Fibroblast of skin of abdomen (primary cell): ENCODE measurements at regions not wholly inside any gene's neighbourhood (a gene's known extent, or its start where the extent isn't known, plus 50 kb on each side); places are given as distances from the start of the nearest gene placed in this dataset.
A peak's percentile ranks its signal among the peaks of the same experiment; 100 is the strongest.
"Not testable (repeated sequence)": the region's sequence is repeated elsewhere in the genome, so short reads cannot be mapped to it uniquely, and the experiment has no call there.

Source experiments
- DNase-seq: peaks from one replicate; pipeline ENCODE4 v3.0.0-alpha.2; 2013

DNA sequence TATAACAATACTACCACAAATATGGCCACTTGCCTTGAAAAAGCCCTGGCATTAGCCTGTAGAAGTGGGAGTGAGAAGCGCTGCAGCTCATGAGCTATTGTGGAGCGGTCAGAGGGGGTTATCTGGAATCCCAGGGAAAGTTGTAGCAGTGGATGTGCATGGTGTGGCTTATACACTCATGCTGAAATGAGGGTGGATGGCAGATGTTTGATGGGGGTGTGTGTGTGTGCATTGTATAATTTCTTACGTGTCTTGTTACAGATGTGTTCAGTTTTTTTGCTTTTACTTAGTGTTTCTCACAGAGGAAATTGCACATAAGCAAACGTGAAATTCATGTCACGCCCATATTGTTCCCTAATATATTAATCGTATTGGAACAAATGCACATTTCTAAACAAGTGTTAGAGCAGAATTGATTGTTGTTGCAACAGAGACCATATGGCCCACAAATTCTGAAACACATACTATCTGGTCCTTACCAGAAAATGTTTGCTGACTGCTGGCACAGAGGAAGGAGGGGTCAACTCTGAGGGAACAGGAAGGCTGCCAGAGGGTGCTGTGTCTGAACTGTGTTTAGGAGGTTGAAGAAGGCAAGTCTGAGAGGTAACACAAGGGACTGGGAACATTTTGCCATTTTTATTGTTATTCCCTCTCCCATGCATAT, 200.0 kb upstream of the CFAP20DC start:
- no peak for DNase-seq

GRCh38 chr3:59249004-59249403, 199.2 kb upstream of the CFAP20DC start:
- no peak for DNase-seq

- peak; percentile 61 for DNase-seq
Measured at GRCh38 chr3:59247402-59247841, 197.6 kb upstream of the CFAP20DC start.

DNA sequence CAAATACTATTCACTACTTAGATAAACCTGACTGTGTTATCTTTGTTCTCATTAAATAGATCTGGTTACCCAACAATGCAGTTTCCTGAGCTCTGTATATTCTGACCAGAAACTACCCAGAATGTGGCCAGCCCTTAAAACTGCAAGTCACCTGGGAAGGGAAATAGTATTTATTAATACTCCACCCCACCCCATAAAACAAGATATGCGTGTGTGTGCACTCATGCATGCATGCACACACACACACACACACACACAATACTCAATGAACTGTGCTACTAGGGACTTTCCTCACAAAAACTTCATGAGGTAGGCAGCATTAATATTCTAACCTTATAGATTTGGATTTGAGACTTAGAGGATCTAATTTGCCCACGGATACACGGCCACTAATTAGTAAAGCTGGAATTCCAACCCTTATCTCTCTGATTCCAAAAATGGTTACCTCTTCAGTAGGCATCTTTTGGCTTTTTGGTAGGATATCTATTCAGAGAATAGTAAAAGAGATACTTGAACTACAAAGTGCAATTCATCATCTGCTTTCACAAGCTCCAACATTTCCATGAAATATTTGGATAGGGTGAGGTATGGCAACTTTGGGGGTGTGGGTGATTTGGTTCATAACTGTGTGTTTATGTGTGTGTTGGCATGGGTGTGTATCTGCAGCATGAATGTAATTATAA, 197.0 kb upstream of the CFAP20DC start:
- DNase-seq = no peak

- DNase-seq = peak; percentile 80
Measured at GRCh38 chr3:59245859-59246501, 196.2 kb upstream of the CFAP20DC start.

DNA sequence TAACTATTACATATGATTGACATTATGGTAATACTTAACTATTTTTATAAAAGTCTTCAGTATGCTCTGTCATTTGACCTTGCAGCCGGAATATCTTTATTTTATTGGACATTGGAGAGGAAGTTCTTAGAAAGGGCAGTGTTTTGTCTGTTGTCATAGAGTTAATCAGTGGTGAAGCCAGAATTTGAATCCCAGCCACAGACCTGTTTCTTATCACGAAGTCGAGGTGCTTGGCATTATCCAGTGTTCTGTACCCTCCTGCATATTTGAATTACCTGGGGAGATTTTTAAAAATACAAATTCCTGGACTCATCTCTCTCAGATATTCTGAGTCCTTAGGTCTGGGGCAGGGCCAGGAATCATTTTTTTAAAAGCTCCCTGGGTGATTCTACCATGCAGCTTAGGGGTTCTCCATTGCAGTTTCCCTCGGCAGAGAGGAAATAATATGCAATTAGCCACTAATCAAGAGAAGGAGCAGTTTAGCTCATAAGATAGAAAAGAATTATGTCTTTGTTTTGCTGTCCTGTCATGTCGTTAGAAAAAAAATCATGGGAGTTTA, 195.6 kb upstream of the CFAP20DC start:
- no peak for DNase-seq

GRCh38 chr3:59244343-59244742, 194.5 kb upstream of the CFAP20DC start:
- no peak for DNase-seq

DNA sequence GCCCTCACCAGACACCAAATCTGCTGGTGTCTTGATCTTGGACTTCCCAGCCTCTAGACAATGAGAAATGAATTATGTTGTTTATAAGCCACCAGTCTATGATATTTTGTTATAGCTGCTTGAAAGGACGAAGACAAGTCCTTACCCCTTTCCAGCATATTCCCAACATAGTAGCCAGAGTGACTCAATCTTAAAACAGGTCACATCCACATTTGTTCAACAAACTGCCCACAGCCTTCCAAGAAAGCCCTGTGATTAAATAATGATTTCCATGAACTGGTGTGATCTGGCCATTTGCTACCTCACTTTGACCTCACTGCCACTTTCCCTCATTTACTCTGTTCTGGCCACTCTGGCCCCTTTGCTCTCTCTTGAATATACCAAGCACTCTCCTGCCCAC, 193.7 kb upstream of the CFAP20DC start:
- no peak for DNase-seq

GRCh38 chr3:59240666-59241255, 190.9 kb upstream of the CFAP20DC start:
- DNase-seq = peak; percentile 53

DNA sequence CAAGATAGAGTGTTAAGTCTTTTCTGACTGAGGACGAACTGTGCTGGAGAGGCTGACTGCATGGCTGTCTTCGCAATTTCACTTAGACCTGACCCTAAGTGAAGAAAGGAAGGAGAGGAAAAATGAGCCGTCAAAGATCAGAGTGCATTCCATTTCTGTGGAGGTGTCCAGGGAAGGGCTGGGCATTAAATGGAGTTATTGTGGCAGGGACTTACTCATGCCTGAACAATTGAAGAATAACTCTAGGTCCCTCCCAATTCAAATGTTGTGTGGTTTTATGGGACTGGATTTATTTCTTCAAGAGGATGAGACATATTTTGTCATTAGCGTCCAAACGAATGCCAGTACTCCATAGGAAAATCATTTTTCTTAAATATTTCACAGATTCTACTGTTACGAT, 187.3 kb upstream of the CFAP20DC start:
- DNase-seq = peak; percentile 64

DNA sequence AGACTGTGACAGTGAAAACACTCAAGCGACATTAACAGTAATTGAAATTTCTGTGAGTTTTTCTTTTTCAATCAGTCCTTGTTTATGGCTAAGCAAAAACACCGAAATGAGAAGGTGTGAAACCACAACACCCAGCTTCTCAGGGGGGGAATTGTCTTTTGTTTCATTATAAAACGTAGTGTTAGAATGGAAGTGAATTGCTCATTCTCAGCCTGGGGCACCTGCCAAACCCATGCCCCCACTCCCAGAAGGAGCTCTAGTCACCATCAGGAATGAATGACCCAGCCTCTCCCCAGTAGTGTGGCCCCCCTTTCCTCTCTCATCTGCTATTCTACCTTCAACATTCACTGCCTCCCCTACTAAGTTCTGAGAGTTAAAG, 185.8 kb upstream of the CFAP20DC start:
- no peak for DNase-seq

GRCh38 chr3:59234884-59235633, 185.2 kb upstream of the CFAP20DC start:
- DNase-seq = no peak

DNA sequence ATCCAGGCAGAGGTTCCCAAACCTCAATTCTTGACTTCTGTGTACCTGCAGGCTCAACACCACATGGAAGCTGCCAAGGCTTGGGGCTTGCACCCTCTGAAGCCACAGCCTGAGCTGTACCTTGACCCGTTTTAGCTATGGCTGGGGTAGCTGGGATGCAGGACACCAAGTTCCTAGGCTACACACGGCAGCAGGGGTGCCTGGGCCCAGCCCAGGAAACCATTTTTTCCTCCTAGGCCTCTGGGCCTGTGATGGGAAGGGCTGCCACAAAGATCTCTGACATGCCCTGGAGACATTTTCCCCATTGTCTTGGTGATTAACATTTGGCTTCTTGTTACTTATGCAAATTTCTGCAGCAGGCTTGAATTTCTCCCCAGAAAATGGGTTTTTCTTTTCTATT, 180.6 kb upstream of the CFAP20DC start:
- DNase-seq = not testable (repeated sequence)

- no peak for DNase-seq
Measured at GRCh38 chr3:59213860-59214259, 164.0 kb upstream of the CFAP20DC start.

GRCh38 chr3:59212128-59212779, 162.4 kb upstream of the CFAP20DC start:
- peak; percentile 62 for DNase-seq

- DNase-seq = no peak
Measured at GRCh38 chr3:59210260-59210659, 160.4 kb upstream of the CFAP20DC start.

- DNase-seq = peak; percentile 83
Measured at GRCh38 chr3:59192473-59192872, 142.6 kb upstream of the CFAP20DC start.

- peak; percentile 18 for DNase-seq
Measured at GRCh38 chr3:59191651-59192050, 141.8 kb upstream of the CFAP20DC start.

DNA sequence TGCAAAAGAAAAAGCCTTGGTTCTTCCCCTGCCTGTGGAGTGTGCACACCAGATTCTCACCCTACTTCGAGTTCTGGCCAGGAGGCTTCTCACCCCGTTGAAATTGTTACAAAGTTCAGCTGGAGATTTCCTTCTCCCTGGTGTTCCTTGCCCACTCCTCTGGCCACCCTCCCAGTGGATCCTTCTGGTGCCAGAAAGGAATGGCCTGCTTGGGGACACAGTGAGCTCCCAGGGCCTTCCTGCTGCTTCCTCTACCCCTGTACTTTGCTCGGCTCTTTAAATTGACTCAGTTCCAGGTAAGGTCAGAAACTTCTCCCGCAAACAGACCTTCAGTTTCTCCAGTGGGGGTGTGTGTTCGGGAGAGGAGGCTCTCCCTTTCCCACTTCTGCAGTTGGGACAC, 140.1 kb upstream of the CFAP20DC start:
- no peak for DNase-seq

- DNase-seq = peak; percentile 7
Measured at GRCh38 chr3:59189526-59189925, 139.7 kb upstream of the CFAP20DC start.

DNA sequence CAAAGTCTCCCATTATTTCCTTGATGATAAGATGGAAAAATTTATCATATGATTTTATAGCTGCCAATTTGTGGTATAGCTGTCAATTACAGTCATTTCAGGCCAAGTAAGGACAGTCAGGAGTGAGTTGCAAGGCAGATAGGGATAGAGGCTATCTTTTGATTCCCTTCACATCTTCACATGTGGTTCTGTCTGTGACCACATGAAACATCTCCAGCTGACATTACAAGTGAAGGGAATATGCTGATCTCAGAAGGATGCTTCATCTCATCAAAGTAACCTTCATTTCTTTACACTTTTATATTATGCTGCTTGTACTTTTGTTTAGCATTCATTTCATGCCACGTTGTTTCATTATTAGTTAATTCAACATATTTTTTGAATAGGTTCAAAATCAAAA, 136.9 kb upstream of the CFAP20DC start:
- no peak for DNase-seq
